Endothelial cell of umbilical vein (primary cell): ENCODE measurements at regions not wholly inside any gene's neighbourhood (a gene's known extent, or its start where the extent isn't known, plus 50 kb on each side); places are given as distances from the start of the nearest gene placed in this dataset.

Source experiments
- BruUV-seq: library from RNA; stranded (reverse); fragments of 400-500 nt; replicated peaks from 2 replicates; lab custom pipeline; 2021; lab: Mats Ljungman, UMichigan
- CTCF ChIA-PET: fragments of 300-600, 350-600 bp; sonication (Branson Sonifier 250); formaldehyde crosslinking; loops from one replicate; lab custom pipeline; 2021; ENCODE audit warnings: antibody characterized with exemption, inconsistent platforms; lab: Charles Lee
- POLR2A ChIA-PET: fragments of 300-600, 350-600 bp; sonication (Branson Sonifier 250); formaldehyde crosslinking; loops from one replicate; lab custom pipeline; 2021; ENCODE audit warnings: antibody characterized with exemption, inconsistent platforms; lab: Charles Lee
- DNase-seq: peaks from one replicate; pipeline ENCODE4 v3.0.0-alpha.2; 2011; ENCODE audit warnings: low read depth, low spot score
- FAIRE-seq: peaks from 2 replicates; lab custom pipeline; 2011; peaks lifted over from hg19 to GRCh38; lab: Jason Lieb, UNC
- H2AFZ ChIP-seq: 2 replicates; pipeline ENCODE4 v1.6.0; 2012; ENCODE audit warnings: low read depth, low read length, control low read depth, inconsistent platforms
- H3K27ac ChIP-seq: 2 replicates; pipeline ENCODE4 v1.5.1; 2011; ENCODE audit warnings: low read depth, mild to moderate bottlenecking, control low read depth, low read length, moderate library complexity; ENCODE audit not compliant: insufficient read depth
- H3K27me3 ChIP-seq, 2 experiments: 2 replicates each; pipeline versions ENCODE4 v1.6.0 to v1.6.1; 2011; ENCODE audit warnings: low read length in 2 of 2, mixed read lengths in 1 of 2; ENCODE audit not compliant: control insufficient read depth in 2 of 2, insufficient read depth in 2 of 2
- H3K36me3 ChIP-seq, 2 experiments: 2 replicates in 1 of 2; 3 replicates in 1 of 2; pipeline ENCODE4 v1.5.1; 2011; ENCODE audit warnings: low read length in 2 of 2, mild to moderate bottlenecking in 1 of 2, moderate library complexity in 1 of 2; ENCODE audit not compliant: control insufficient read depth in 2 of 2, insufficient read depth in 2 of 2; ENCODE audit errors: extremely low read depth in 1 of 2
- H3K4me1 ChIP-seq: 3 replicates; pipeline ENCODE4 v1.5.1; 2011; ENCODE audit warnings: mild to moderate bottlenecking, low read length; ENCODE audit not compliant: control insufficient read depth, insufficient read depth; ENCODE audit errors: extremely low read depth
- H3K4me2 ChIP-seq: 2 replicates; pipeline ENCODE4 v1.6.1; 2011; ENCODE audit warnings: low read length, control low read depth, mixed read lengths; ENCODE audit not compliant: insufficient read depth
- H3K4me3 ChIP-seq, 3 experiments: fragments of 200-600 bp in 1 of 3; sonication (generic), shearing (Covaris generic) in 1 of 3; replicated peaks in 1 of 3; 2 replicates each; pipeline ENCODE4 v1.5.1; 2011 to 2016; ENCODE audit warnings: control low read depth in 3 of 3, low read length in 3 of 3, mild to moderate bottlenecking in 2 of 3, inconsistent platforms in 1 of 3, low read depth in 1 of 3, moderate library complexity in 1 of 3; ENCODE audit not compliant: insufficient read depth in 1 of 3
- H3K79me2 ChIP-seq: 2 replicates; pipeline ENCODE4 v1.6.0; 2012; ENCODE audit warnings: low read length, inconsistent platforms; ENCODE audit not compliant: control insufficient read depth, insufficient read depth
- H3K9ac ChIP-seq: replicated peaks from 2 replicates; pipeline ENCODE3; 2011; ENCODE audit warnings: low read length, control low read depth; ENCODE audit not compliant: insufficient read depth; ENCODE audit errors: extremely low read depth
- H3K9me1 ChIP-seq: replicated peaks from 3 replicates; pipeline ENCODE4 v1.6.0; 2011; ENCODE audit warnings: mild to moderate bottlenecking, low read length; ENCODE audit not compliant: control insufficient read depth, insufficient read depth; ENCODE audit errors: extremely low read depth
- H3K9me3 ChIP-seq: replicated peaks from 2 replicates; pipeline ENCODE4 v1.5.1; 2012; ENCODE audit warnings: low read length, inconsistent platforms; ENCODE audit not compliant: control insufficient read depth, insufficient read depth
- H4K20me1 ChIP-seq: replicated peaks from 2 replicates; pipeline ENCODE3; 2011; ENCODE audit warnings: mild to moderate bottlenecking, low read length; ENCODE audit not compliant: control insufficient read depth, insufficient read depth; ENCODE audit errors: extremely low read depth
- CTCF ChIP-seq, 2 donors: IDR thresholded peaks; 1 replicate in 1 of 2; 2 replicates in 1 of 2; pipeline ENCODE4 v1.5.1; 2011; ENCODE audit warnings: low read length in 2 of 2, mild to moderate bottlenecking in 2 of 2, moderate library complexity in 2 of 2, control low read depth in 1 of 2, inconsistent platforms in 1 of 2, low read depth in 1 of 2; ENCODE audit not compliant: insufficient read depth in 1 of 2; ENCODE audit errors: extremely low read depth in 1 of 2
- EZH2 ChIP-seq: IDR thresholded peaks from 2 replicates; pipeline ENCODE4 v1.6.1; 2012; ENCODE audit warnings: borderline replicate concordance, low read depth, mild to moderate bottlenecking, moderate library complexity, low read length, inconsistent platforms; ENCODE audit not compliant: severe bottlenecking
- FOS ChIP-seq: IDR thresholded peaks from 2 replicates; pipeline ENCODE4 v1.6.1; 2011; ENCODE audit warnings: mild to moderate bottlenecking, low read length, moderate library complexity, borderline replicate concordance; ENCODE audit not compliant: insufficient read depth
- GATA2 ChIP-seq: IDR thresholded peaks from 2 replicates; pipeline ENCODE4 v1.7.0; 2011; ENCODE audit warnings: low read depth, mild to moderate bottlenecking, moderate library complexity, mixed read lengths, low read length; ENCODE audit not compliant: insufficient read length, insufficient read depth
- JUN ChIP-seq: IDR thresholded peaks from 2 replicates; pipeline ENCODE4 v1.6.1; 2011; ENCODE audit warnings: borderline replicate concordance, low read depth; ENCODE audit not compliant: insufficient read length, insufficient read depth
- MAX ChIP-seq: IDR thresholded peaks from 2 replicates; pipeline ENCODE4 v1.6.1; 2011; ENCODE audit not compliant: insufficient read depth, insufficient read length
- MYC ChIP-seq: IDR thresholded peaks from one replicate; pipeline ENCODE4 v1.6.1; 2011; ENCODE audit warnings: mild to moderate bottlenecking, low read depth, low read length
- POLR2A ChIP-seq: IDR thresholded peaks from 2 replicates; pipeline ENCODE4 v1.6.1; 2012; ENCODE audit warnings: low read depth, mild to moderate bottlenecking, control low read depth, low read length
- POLR2AphosphoS5 ChIP-seq: IDR thresholded peaks from 2 replicates; pipeline ENCODE4 v1.6.1; 2012; ENCODE audit warnings: low read depth, mild to moderate bottlenecking, control low read depth, low read length, moderate library complexity; ENCODE audit not compliant: insufficient read depth
- dilution Hi-C: fragments of 300-500 bp; cut with MboI; formaldehyde crosslinking; loops from one replicate; pipeline ENCODE4 v1.15.0; 2019; ENCODE audit warnings: low sequenced_read_pairs; ENCODE audit not compliant: extremely low pct_ligation_motif_present
- intact Hi-C: fragments of 100-400 bp; cut with micrococcal nuclease; formaldehyde crosslinking; loops from one replicate; pipeline ENCODE4 v1.10.0; 2022

- FAIRE-seq: no peak
- POLR2A ChIA-PET: no interaction called here
- H3K27ac ChIP-seq: no peak overlapping the region
- H3K4me2 ChIP-seq: no peak overlapping the region
- intact Hi-C loops: no loop called here
- H3K27me3 ChIP-seq: no peaks in the 10 kb centered on the region
- no peak overlapping the region for H2AFZ ChIP-seq
- dilution Hi-C loops: no loop called here
- H3K36me3 ChIP-seq: no peaks in the 10 kb centered on the region
- no peaks in the 10 kb centered on the region for H3K9me3 ChIP-seq
- H4K20me1 ChIP-seq: no peaks in the 10 kb centered on the region
- BruUV-seq: no TSS peak
- H3K4me3 ChIP-seq: no peak overlapping the region
- H3K79me2 ChIP-seq: no peaks in the 10 kb centered on the region
- no peak for DNase-seq
- H3K9ac ChIP-seq: no peak overlapping the region
- H3K4me1 ChIP-seq: no peaks in the 10 kb centered on the region
- CTCF ChIA-PET: interaction anchor here (0.8 to 1.7 kb wide), 2 partner anchors 14 to 29 kb away, joined by 3 read pairs; no protein-coding TSS in a partner anchor
- TF ChIP-seq EZH2: no peak
- no peak for TF ChIP-seq MYC
- no peak for TF ChIP-seq POLR2AphosphoS5
- no peak for TF ChIP-seq JUN
- TF ChIP-seq GATA2: no peak
- TF ChIP-seq MAX: no peak
- TF ChIP-seq POLR2A: no peak
- TF ChIP-seq FOS: no peak
- no peak for TF ChIP-seq CTCF (IDR thresholded peaks at IDR 0.05; ENCODE audit: extremely low read depth in 1 of 2, insufficient read depth in 1 of 2, low read depth in 1 of 2, low read length in 2 of 2)
- no peaks in the 10 kb centered on the region for H3K9me1 ChIP-seq
These were observed 100.2 kb upstream of the HMGN3 start for GRCh38 chr6:79334674-79335073.
